Stimulated activated CD8-positive, alpha-beta memory T cell treated with anti-CD3 and anti-CD28 coated beads, Interleukin-15, amount 100 ng/mL, for 48 hours (primary cell): ENCODE measurements at regions not wholly inside any gene's neighbourhood (a gene's known extent, or its start where the extent isn't known, plus 50 kb on each side); places are given as distances from the start of the nearest gene placed in this dataset.

Source experiments
- DNase-seq, 2 donors: peaks; one replicate each; pipeline ENCODE4 v3.0.0-alpha.2; 2020; ENCODE audit warnings: low read depth in 2 of 2

DNA sequence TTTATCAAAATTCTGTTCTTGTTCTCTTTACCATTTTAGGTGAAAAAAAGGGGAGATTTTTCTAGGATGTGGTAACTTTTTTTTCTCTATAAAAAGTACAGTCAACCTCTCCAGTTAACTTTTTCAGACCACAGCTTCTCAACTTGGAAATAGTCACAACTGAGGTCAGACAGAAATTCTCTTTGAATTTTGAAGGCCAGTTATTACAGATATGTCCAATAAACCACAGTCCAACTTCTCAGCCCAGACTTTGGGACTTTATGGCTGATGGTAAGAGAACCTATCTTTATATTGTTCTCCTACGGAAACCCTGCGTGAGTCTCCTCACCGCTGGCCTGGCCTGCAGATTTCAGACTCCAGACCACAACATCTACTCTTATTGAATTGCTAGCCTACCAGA lies 176.7 kb downstream of the DACT1 start:
- no peak for DNase-seq

DNA sequence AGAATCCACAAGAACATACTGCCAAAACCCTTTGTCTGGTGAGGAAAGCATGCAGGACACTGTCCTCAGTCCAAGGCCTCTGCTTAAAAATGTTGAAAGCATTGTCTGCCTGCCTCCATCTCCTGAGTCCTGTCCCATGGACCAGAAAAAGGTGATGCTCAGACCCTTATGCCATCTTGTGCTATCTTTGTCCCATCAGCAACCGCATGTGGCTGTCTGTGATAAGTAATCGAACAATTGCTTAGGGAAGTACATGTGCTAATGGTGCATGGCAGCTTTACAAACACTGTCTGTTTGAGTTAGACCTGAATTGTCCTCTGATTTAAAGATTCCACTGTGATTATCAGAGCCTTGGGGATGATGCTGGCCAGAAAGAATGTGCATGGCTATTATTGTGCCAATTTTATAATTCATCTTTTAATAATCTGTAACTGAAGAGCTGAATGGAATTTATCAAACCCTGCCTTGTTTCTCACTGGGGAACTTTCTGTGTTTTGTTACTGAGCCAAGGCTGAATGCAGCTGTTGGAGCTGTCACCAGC lies 177.5 kb downstream of the DACT1 start:
- DNase-seq, result no peak

DNA sequence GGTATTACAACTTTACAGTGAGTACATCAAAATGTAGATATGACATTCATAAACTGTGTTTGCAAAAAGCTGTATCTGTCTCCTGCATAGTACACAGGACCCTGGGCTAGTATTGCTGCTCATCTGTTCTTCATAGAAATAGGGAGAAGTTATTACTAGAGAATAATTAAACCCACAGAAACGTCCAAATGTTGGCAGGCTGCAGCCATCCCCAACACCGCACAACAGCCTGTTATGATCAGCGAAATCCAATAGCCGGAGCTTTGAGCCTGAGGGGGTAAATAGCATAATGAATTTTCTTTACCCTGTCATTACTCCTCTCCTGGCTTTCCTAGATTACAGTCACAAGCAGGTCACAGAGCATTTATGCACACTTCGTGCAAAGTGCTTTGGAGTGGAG lies 178.0 kb downstream of the DACT1 start:
- DNase-seq, result no peak

DNA sequence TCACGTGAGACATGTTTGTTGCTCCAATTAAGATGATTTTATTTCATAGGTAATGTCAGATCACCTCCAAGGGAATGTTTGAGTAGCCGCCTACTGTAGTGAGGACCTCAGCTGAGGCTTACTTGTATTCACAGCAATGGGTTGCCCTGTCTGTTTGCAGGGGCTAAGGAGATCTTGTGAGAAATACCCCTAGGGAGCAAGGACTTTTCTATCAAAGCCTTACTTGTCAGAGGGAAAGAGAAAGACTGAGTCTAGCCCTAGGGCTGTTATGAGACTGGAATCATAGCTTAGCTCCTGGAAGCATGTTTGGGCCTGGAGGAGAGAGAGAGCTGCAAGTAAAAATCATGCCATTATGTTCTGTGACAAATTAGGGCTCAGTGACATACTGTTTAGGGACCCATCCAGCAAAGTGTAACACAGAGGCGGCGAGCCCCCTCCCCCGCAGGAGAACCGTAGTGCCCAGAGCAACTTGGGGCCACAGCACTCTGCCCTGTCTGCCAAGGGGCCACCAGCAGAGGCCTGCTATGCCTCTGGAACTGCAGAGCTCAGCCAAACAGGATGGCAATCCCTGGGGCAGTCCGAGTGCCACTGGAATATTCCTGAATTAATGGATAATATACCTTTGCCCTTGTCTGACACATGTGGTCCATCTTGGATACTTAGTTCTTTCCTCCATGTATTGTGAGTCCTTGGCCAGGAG lies 178.8 kb downstream of the DACT1 start:
- no peak for DNase-seq

DNA sequence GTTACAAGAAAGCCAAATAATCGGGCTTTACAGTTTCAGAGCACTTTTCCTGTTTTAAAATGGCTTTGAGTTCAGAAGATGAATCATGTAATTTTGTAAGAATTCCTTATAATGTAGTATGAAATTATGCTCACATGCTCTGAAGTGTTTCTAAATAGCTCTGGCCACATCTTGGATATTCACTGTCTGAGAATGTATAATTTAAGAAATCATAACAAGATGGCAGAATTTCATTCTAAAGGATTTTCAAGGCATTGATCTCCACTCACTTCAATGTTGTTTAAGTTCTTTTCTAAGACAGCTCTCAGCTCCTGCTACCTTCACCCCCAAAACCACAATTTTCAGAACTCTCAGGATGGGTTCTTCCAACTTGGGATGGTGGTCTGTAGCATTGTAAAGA lies 180.1 kb downstream of the DACT1 start:
- DNase-seq, result no peak

DNA sequence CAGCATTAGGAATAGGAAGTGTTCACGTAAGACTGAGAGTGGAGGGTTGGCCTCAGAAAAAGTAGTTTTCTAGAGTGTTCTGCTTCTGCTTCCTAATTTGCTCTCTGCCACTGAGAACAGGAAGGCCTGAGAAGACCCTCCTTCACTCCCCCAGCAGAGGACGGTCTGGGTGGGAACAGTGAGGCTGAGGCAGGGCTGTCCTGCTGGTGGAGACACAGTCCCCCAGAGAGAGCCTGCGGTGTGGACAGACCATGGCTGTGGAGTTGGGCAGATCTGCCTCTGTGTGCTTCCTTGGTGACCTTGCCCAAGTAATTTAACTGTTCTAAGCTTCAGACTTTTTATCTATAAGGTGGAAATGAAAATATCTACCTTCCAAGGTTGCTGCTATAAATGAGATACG lies 182.3 kb downstream of the DACT1 start:
- DNase-seq, result no peak

DNA sequence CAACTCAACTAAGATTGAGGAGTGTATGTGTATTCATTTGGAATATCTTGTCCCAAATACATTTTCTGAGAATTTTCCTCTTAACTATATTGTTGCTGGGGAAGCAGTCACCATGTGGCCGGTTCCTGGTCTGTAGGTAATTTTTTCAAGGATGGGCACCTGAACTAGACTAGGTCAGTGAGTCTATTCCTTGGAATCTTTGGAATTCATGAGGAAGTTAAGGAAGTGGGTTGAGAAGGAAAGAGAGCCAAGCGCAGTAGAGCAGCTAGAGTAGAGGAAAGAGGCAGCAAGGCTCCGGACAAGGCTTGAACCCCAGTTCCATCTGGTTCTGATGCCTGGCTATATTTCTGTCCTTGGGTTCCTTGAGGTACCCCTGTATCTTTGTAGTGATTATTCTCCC lies 183.7 kb downstream of the DACT1 start:
- DNase-seq, result no peak

DNA sequence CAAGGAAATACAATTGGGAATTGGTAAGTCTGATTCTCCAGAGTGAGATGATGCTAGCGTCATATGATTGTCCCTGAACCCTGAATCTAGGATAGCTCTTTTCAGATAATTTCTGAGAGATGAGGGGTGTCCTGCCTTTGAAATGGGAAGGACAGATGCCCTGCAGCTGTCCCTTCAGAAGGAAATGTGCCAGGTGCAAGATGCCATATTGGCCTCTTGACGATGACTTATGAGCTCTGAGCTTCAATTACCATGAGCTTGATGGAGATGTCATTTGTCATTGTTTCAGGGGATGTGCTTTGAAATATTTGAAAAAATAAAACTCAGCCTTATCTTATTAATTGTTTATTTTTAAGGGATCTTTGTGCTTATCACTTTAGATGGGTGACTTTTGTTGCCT lies 185.1 kb downstream of the DACT1 start:
- DNase-seq, result no peak

DNA sequence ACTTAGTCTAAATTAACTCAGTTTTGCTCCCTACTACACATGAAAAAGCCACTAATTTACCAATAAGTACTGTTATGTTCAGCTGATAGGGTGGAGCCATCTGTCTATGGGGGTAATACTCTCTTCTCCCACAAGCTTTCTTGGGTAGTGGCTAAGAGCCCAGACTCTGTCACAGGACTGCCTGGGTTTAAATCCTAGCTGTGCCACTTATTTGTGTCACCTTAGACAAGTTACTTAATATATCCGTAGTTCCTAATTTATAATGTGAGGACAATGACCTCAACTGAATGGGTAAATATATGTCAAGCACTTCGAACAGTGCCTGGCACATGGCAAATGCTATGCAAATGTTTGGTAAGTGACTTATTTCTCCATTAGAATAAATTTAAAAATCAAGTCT lies 185.6 kb downstream of the DACT1 start:
- no peak for DNase-seq

DNA sequence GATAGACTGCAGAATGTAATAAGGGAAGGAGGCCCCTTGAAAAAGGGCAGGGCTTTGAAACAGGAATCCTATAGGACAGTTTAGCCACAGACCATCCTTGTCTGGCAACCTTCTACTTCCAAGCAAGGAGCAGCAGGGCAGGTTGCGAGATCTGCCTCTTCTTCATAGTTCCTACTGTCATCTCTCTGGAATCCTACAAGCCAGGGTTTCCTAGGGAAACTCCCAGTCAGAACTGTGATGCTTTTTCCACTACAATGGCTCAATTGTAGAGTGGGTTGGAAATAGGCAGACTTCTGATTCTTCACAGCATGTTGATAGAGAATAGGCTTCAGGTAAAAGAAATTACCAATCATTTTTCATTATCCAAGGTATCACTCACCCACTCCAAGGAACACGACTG lies 186.3 kb downstream of the DACT1 start:
- DNase-seq, result no peak

DNA sequence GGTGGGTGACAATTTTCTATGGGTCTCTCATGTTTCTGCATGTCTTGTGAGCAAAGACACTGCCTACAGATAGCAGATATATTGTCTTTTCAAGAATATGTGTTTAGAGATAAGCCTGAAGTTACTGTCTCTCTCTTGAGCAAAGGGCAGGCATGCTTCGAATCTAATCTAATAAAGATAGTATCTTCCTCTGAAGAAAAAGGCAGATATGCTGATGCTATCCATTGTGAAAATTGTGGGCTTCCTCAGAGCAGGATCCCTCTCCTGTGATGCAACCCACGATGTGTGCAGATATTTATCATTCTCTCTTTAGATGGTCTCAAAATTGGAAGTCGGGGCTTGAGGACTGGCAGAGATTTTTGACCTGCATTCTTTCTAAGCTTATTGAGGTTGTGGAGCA lies 187.0 kb downstream of the DACT1 start:
- no peak for DNase-seq

DNA sequence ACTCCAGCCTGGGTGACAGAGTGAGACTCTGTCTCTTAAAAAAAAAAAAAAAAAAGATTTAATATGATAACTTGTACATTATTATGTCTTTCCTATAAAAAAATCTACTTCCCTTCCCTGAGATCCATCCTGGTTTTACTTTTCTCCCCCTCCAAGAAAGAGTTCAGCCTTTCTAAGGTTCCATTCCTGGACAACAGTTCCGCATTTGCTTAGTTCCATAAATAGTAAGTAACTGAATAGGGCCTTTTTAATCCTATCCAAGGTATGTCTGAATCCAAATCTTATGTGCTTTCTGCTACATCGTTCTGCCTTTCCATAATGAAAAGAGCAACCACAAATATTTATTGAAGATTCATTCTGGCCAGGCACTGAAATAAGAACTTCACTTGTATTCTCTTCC lies 187.8 kb downstream of the DACT1 start:
- no peak for DNase-seq

DNA sequence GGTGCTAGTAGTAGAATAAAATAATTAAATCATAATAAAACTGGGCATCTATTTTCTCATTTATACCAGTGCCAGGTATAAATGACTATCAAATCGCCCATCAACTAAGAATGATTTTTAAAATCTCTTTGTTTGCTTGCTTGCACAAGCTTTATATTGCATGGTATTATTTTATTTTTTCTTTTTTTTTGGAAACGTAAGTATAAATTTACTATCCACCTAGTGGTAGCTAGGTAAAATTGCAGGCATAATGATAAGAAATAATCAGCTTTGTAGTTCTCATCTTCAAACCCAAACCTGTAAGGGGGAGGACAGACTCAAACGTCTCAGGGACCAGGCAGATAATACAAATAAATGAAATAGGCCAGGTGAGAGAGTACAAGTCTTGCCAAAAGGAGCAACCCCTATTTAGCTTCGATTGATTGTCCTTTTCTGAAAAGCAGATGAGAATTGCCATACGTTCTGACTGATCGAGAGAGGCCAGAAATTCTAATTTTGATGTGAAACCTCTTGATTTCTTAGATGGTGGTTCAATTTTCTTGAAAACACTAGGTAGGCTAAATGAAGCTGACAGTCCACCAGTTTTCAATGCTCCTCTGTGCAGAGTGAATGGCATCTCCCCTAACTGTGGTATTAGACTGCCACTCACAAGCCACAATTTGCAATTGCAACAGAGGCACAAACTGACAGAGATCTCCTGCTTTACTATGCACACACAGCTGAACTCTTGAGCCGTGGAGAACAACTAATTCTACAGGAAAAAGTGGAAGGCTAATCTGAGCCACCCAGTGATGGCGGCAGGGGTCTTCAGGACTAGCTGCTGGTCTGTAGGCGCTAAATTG lies 189.3 kb downstream of the DACT1 start:
- no peak for DNase-seq

DNA sequence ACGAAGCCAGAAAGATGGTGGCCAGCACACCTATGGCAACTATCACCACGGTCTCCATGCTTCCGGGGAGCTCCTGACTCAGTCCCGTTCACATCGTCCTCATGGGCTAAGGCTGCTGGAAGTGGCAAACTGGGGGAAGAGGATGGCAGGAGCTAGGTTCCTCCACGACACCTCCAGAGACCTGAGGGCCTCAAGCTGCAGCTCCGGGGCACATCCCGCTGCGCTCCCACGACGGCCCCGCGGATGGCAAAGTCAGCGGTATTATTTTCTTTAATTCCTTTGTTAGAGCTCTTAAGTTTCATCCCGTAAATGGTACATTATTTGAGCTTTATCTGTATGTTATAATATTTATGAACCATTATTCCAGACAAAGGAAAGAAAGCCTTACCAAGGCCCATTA lies 190.5 kb downstream of the DACT1 start:
- DNase-seq, result no peak

DNA sequence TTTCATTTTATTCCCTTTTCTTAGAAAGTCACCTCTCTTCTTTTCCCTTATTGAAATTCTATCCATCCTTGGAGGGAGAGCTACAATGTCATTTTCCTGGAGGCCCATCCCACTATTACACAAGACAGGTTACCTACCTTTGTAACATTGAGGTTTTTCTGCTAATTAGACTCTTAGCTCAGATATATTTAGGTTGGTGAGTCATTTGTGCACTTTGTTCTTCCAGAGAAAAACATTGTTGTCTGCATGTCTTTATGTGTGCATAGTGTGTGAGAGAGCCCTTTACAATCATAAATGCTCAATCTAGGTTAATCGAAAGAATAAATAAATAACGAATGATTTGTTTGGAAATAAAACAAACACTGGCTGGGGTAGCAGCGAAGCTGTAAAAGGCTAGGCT lies 191.8 kb downstream of the DACT1 start:
- DNase-seq, result no peak

DNA sequence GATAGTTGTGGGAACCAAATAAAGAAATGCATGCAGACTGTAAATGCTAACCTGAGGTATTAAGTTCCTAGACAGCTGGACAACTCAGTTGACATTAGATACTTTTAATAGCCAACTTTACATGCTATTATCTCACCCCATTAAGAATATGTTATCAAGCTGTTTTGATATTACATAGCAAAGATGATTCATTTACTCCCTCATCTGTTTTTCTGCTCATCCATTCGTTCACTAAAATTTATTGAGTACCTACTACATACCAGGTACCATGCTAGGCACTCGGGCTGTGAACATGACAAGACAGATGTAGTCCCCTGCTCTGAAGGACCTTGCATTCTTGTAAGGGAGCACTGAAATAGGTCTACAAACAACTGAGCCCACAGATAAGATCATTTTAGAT lies 192.4 kb downstream of the DACT1 start:
- DNase-seq, result no peak

DNA sequence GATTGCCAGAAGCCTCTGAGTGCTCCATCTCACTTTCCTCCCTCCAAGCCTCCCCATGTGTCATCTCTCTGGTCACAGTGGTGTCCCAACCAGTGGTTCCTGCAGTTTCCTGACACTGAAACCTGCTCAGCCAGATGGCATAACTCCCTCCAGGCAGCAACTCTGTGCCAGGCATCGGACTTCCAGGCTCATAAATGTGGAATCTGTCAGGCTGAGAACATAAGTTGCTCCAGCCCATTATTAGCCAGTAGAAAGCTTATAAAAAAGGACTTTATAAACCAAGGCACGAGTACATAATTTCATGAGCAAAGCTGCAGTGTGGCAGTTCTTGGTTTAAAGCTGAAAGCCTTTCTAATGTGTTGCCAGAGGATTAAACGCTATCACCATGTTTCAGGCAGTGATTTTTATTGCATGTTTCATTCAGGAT lies 194.3 kb downstream of the DACT1 start:
- DNase-seq, result no peak

DNA sequence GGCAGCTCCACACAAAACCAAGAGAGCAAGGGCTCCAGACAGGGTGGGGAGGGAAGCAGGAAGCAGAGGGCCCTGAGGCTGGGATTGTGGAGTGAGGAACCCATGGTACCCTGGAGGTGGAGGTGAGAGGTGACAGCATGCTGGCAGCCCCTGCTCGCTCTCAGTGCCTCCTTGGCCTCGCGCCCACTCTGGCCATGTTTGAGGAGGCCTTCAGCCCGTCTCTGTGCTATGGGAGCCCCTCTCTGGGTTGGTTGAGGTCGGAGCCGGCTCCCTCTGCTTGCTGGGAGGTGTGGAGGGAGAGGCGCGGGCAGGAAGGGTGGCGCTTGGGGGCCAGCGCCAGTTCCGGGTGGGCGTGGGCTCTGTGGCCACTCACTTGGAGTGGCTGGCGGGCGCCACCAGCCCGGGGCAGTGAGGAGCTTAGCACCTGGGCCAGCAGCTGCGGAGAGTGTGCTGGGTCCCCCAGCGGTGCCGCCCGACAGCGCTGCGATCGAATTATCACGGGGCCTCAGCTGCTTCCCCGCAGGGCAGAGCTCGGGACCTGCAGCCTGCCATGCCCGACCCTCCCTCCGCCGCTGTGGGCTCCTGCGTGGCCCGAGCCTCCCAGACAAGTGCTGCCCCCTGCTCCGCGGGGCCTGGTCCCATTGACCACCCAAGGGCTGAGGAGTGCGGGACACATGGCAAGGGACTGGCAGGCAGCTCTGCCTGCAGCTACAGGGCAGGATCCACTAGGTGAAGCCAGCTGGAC lies 196.0 kb downstream of the DACT1 start:
- DNase-seq, result no peak

DNA sequence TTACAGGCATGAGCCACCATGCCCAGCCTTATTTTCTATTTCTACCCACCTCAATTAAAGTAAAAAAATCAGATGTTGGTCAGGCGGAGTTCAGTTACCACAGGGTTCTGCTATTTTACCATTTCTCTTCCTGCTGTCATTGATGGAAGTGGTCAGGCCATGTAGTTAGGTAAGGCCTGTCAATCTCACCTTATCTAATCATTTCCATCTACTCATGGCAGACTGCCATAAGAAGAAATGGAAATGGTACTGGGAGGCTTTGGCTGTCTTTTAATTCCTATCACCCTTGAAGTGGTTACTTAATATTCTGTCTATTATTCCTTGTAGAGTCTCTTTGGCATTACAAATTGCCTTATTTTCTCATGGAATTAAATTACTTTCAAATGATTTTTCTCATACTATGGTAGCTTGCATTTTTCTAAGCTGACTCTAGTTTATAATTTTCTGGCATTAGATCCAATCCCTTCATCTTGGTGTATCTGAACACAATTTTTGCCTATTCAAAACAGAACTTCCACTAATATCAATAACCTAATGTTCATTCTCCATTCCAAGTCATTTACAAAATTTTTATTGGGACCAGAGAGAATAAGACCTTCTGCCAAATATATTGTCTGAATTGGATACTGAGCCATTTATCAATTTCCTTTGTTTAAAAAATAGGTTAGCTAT lies 198.7 kb downstream of the DACT1 start:
- no peak for DNase-seq

DNA sequence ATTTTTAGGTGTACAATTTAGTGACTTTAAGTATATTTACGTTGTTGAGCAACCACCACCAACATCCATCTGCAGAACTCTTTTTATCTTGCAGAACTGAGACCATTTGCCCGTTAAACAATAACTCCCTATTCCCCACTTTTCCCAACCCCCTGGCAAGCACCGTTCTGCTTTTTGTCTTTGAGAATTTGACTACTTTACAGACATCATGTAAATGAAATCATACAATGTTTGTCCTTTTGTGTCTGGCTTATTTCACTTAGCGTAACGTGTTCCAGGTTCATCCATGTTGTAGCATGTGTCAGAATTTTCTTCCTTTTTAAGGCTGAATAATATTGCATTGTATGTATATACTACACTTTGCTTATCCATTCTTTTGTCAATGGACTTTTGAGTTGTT lies 201.5 kb downstream of the DACT1 start:
- no peak for DNase-seq

DNA sequence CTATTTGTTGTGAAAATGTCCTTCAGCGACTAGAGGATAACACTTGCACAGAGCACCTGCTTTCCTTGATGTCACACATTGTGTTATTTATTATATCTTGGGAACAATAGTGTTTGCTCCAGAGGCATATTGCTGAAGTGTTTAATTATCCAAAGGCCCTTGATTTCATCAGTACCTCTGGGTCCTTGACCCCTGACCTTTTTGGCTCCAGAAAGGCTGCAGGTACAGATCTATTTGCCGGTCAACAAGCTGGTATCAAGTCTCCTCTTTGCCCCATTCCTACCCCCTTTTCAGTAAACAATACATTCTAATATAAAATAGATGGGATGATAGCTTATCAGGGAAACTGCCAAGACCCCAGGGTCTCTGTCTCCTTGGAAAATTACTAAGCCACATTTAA lies 206.8 kb downstream of the DACT1 start:
- DNase-seq, result no peak
